ENCODE measurements at regions not wholly inside any gene's neighbourhood (a gene's known extent, or its start where the extent isn't known, plus 50 kb on each side); places are given as distances from the start of the nearest gene placed in this dataset.

- no peak for TF ChIP-seq EZH2 (IDR thresholded peaks at IDR 0.05; ENCODE audit: borderline replicate concordance, low read length)
- no peak for TF ChIP-seq CTCF (IDR thresholded peaks at IDR 0.05; ENCODE audit: low read length)
Observed at GRCh38 chr3:66948041-66948440, 50.1 kb upstream of the KBTBD8 start.
